ENCODE measurements at regions not wholly inside any gene's neighbourhood (a gene's known extent, or its start where the extent isn't known, plus 50 kb on each side); places are given as distances from the start of the nearest gene placed in this dataset.

DNA sequence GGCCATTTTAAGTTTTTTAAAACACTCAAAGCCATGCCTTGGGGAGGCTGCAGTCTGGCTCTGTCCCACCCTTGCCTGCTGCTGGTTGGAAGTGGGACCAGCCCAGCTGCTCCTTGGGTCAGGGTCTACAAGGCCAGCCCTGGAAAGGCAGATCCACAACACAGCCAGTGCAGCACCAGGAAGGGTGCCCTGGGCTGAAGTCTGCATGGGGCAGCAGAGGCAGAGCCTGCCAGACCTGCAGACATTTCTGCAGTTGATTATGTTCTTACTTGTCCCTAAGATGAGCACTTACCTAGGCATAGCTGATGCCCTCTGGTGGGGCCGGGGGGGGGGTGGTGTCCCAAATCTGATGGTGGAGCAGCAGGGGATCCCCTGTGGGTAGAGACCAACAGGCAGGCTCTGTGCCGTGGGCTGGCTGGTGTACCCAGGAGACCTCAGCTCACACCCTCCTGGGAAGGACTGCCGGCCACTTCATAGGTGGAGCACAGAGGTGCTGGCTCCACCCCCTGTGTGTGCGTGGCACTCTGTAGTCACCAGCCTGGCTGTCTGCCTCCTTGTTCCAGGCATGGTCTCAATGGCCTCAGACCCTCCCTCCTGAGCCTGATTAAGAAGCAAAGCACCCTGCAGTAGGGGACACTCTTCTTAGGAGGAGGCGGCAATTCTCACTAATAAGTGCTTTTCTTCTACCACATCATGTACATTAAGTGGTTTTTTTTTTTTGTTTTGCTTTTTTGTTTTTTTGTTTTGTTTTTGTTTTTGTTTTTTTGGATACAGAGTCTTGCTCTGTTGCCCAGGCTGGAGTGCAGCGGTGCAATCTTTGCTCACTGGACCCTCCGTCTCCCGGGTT, 97.4 kb upstream of the KLF13 start (continued):
- TF ChIP-seq, protein P1, sequence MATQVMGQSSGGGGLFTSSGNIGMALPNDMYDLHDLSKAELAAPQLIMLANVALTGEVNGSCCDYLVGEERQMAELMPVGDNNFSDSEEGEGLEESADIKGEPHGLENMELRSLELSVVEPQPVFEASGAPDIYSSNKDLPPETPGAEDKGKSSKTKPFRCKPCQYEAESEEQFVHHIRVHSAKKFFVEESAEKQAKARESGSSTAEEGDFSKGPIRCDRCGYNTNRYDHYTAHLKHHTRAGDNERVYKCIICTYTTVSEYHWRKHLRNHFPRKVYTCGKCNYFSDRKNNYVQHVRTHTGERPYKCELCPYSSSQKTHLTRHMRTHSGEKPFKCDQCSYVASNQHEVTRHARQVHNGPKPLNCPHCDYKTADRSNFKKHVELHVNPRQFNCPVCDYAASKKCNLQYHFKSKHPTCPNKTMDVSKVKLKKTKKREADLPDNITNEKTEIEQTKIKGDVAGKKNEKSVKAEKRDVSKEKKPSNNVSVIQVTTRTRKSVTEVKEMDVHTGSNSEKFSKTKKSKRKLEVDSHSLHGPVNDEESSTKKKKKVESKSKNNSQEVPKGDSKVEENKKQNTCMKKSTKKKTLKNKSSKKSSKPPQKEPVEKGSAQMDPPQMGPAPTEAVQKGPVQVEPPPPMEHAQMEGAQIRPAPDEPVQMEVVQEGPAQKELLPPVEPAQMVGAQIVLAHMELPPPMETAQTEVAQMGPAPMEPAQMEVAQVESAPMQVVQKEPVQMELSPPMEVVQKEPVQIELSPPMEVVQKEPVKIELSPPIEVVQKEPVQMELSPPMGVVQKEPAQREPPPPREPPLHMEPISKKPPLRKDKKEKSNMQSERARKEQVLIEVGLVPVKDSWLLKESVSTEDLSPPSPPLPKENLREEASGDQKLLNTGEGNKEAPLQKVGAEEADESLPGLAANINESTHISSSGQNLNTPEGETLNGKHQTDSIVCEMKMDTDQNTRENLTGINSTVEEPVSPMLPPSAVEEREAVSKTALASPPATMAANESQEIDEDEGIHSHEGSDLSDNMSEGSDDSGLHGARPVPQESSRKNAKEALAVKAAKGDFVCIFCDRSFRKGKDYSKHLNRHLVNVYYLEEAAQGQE (tag by site-specific recombination; IDR thresholded peaks at IDR 0.05): no peak

DNA sequence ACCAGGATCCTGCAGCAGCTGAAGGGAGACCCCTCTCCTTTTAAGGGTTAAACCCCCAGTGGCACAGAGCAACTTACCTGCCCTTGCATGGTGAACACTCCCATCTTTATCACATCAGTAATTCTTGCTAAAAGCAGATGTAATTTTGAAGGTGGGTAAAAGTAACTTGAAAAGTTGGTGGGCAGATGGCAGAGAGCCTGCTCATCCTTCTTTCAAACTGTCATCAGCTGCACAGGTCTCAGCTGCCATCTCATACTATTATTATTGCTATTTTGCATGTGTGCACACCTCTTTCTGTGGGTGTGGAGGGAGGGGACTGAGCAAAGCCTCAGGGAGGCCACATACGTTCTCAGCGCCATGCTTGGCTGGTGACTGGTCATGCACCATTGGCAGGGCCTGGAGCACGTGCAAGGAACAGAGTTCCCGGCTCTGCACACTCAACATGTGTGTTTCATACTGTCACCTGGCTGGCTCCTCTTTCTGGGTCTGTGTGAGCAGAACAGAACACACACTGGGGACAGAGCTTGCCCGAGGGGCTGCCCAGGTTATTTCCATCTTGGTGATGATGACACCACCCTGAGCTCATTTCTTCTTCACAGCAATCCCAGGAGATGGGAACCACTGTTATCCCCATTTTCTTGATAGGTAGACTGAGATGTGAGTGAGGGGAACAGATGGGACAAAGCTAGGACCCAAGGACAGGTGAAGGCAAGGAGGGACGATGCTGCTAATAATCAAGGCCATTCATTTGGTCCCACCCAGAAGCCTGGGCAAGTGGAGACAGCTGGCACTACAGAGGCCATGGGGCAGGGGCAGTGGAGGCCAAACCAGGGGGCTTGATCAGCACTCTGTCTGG, 95.8 kb upstream of the KLF13 start:
- no peak overlapping the region for H3K27ac ChIP-seq (ENCODE audit: extremely low read depth, low read depth, low read length)
- ChIA-PET POLR2A (no interaction called here), CTCF (no interaction called here)
- TF ChIP-seq, protein P2, sequence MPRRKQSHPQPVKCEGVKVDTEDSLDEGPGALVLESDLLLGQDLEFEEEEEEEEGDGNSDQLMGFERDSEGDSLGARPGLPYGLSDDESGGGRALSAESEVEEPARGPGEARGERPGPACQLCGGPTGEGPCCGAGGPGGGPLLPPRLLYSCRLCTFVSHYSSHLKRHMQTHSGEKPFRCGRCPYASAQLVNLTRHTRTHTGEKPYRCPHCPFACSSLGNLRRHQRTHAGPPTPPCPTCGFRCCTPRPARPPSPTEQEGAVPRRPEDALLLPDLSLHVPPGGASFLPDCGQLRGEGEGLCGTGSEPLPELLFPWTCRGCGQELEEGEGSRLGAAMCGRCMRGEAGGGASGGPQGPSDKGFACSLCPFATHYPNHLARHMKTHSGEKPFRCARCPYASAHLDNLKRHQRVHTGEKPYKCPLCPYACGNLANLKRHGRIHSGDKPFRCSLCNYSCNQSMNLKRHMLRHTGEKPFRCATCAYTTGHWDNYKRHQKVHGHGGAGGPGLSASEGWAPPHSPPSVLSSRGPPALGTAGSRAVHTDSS (tag by site-specific recombination; IDR thresholded peaks at IDR 0.05): no peak
- no peak for TF ChIP-seq ZNF354C (tag by site-specific recombination; IDR thresholded peaks at IDR 0.05; ENCODE audit: borderline replicate concordance, low read depth)
- TF ChIP-seq, protein P3, sequence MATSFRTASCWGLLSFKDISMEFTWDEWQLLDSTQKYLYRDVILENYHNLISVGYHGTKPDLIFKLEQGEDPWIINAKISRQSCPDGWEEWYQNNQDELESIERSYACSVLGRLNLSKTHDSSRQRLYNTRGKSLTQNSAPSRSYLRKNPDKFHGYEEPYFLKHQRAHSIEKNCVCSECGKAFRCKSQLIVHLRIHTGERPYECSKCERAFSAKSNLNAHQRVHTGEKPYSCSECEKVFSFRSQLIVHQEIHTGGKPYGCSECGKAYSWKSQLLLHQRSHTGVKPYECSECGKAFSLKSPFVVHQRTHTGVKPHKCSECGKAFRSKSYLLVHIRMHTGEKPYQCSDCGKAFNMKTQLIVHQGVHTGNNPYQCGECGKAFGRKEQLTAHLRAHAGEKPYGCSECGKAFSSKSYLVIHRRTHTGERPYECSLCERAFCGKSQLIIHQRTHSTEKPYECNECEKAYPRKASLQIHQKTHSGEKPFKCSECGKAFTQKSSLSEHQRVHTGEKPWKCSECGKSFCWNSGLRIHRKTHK (tag by site-specific recombination; IDR thresholded peaks at IDR 0.05): no peak
- TF ChIP-seq, protein P4, sequence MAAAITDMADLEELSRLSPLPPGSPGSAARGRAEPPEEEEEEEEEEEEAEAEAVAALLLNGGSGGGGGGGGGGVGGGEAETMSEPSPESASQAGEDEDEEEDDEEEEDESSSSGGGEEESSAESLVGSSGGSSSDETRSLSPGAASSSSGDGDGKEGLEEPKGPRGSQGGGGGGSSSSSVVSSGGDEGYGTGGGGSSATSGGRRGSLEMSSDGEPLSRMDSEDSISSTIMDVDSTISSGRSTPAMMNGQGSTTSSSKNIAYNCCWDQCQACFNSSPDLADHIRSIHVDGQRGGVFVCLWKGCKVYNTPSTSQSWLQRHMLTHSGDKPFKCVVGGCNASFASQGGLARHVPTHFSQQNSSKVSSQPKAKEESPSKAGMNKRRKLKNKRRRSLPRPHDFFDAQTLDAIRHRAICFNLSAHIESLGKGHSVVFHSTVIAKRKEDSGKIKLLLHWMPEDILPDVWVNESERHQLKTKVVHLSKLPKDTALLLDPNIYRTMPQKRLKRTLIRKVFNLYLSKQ (tag by site-specific recombination; IDR thresholded peaks at IDR 0.05; ENCODE audit: borderline replicate concordance): no peak
- TF ChIP-seq, protein P5, sequence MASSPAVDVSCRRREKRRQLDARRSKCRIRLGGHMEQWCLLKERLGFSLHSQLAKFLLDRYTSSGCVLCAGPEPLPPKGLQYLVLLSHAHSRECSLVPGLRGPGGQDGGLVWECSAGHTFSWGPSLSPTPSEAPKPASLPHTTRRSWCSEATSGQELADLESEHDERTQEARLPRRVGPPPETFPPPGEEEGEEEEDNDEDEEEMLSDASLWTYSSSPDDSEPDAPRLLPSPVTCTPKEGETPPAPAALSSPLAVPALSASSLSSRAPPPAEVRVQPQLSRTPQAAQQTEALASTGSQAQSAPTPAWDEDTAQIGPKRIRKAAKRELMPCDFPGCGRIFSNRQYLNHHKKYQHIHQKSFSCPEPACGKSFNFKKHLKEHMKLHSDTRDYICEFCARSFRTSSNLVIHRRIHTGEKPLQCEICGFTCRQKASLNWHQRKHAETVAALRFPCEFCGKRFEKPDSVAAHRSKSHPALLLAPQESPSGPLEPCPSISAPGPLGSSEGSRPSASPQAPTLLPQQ (tag by site-specific recombination; IDR thresholded peaks at IDR 0.05): no peak
- TF ChIP-seq ZNF335 (tag by site-specific recombination; conservative IDR thresholded peaks at IDR 0.05): no peak
- no peak for TF ChIP-seq ZNF792 (tag by site-specific recombination; IDR thresholded peaks at IDR 0.05)
- no peak for TF ChIP-seq ZNF24 (tag by site-specific recombination; IDR thresholded peaks at IDR 0.05)
- TF ChIP-seq MYNN (tag by site-specific recombination; IDR thresholded peaks at IDR 0.05; ENCODE audit: borderline replicate concordance): no peak
- TF ChIP-seq ZNF664 (tag by site-specific recombination; IDR thresholded peaks at IDR 0.05): no peak
- H3K4me1 ChIP-seq (ENCODE audit: control insufficient read depth, insufficient read depth, low read length): peaks cover under 1% of the 10 kb centered on the region
- no peak overlapping the region for H3K4me3 ChIP-seq (ENCODE audit: low read depth, low read length)
- no peaks in the 10 kb centered on the region for H3K9me3 ChIP-seq (ENCODE audit: control insufficient read depth, insufficient read depth, low read depth, low read length)
- H3K36me3 ChIP-seq (ENCODE audit: control insufficient read depth in 2 of 2, insufficient read depth in 1 of 2, low read length in 2 of 2): no peaks in the 10 kb centered on the region
